ENCODE measurements at regions not wholly inside any gene's neighbourhood (a gene's known extent, or its start where the extent isn't known, plus 50 kb on each side); places are given as distances from the start of the nearest gene placed in this dataset.

DNA sequence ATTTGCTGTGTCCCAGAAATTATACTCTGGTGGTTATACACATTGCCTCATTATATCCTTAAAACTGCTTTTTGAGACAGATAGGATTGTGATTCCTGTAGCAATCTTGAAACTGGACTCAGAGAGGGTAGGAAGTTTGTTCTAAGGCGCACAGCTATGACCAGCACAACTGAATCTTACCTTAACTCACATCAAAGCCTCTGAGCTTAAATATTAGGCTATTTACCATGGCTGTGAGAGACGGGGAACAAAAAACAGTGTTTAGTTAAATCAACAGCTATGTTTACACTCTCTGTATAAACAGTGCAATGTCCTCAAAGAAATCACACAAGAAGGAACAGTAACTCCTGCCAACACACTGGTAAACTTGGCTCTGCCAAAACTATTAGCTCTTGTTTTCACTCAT is 50.9 kb upstream of the TUT7 start:
- Histone ChIP-seq H3K79me2 (ENCODE audit: insufficient read depth, low read length) (no peaks in the 10 kb centered on the region), H3K27me3 (ENCODE audit: insufficient read depth, low read length) (no peaks in the 10 kb centered on the region), H3K4me2 (ENCODE audit: low read length) (no peak overlapping the region), H3K9me3 (ENCODE audit: insufficient read depth, low read depth, low read length) (no peaks in the 10 kb centered on the region), H3K36me3 (ENCODE audit: insufficient read depth, low read length) (no peaks in the 10 kb centered on the region), H4K20me1 (ENCODE audit: insufficient read depth, low read length) (no peaks in the 10 kb centered on the region), H3K27ac (ENCODE audit: low read depth, low read length) (no peak overlapping the region), H2AFZ (ENCODE audit: low read depth, low read length) (no peak overlapping the region), H3K4me3 (ENCODE audit: insufficient read depth, low read depth, low read length) (no peak overlapping the region), H3K4me1 (ENCODE audit: insufficient read depth, low read length) (peaks cover 20% of the 10 kb centered on the region), H3K9ac (ENCODE audit: low read length) (no peak overlapping the region)
- H3K36me3 Mint-ChIP-seq (ENCODE audit: low read depth, unreplicated experiment): no peaks in the 10 kb centered on the region
- no peak overlapping the region for H3K4me3 Mint-ChIP-seq (ENCODE audit: unreplicated experiment)
- peaks cover under 1% of the 10 kb centered on the region for H3K27me3 Mint-ChIP-seq (ENCODE audit: low read depth, unreplicated experiment)
- no peak for FAIRE-seq
- H3K27ac Mint-ChIP-seq (ENCODE audit: unreplicated experiment): no peak overlapping the region
- no peak for DNase-seq (ENCODE audit: low read depth)
- TF ChIP-seq, protein P1, sequence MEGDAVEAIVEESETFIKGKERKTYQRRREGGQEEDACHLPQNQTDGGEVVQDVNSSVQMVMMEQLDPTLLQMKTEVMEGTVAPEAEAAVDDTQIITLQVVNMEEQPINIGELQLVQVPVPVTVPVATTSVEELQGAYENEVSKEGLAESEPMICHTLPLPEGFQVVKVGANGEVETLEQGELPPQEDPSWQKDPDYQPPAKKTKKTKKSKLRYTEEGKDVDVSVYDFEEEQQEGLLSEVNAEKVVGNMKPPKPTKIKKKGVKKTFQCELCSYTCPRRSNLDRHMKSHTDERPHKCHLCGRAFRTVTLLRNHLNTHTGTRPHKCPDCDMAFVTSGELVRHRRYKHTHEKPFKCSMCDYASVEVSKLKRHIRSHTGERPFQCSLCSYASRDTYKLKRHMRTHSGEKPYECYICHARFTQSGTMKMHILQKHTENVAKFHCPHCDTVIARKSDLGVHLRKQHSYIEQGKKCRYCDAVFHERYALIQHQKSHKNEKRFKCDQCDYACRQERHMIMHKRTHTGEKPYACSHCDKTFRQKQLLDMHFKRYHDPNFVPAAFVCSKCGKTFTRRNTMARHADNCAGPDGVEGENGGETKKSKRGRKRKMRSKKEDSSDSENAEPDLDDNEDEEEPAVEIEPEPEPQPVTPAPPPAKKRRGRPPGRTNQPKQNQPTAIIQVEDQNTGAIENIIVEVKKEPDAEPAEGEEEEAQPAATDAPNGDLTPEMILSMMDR (IDR thresholded peaks at IDR 0.05; ENCODE audit: insufficient read depth, low read depth, low read length): no peak
- TF ChIP-seq EZH2 (IDR thresholded peaks at IDR 0.05; ENCODE audit: insufficient read depth, low read length): no peak
- peaks cover 32% of the 10 kb centered on the region for H3K4me1 Mint-ChIP-seq (ENCODE audit: low read depth, unreplicated experiment)
- H3K9me3 Mint-ChIP-seq (ENCODE audit: unreplicated experiment): no peaks in the 10 kb centered on the region

All from astrocyte (in vitro differentiated cells and primary cell).